ENCODE measurements at regions not wholly inside any gene's neighbourhood (a gene's known extent, or its start where the extent isn't known, plus 50 kb on each side); places are given as distances from the start of the nearest gene placed in this dataset.
A peak's percentile ranks its signal among the peaks of the same experiment; 100 is the strongest.

DNA sequence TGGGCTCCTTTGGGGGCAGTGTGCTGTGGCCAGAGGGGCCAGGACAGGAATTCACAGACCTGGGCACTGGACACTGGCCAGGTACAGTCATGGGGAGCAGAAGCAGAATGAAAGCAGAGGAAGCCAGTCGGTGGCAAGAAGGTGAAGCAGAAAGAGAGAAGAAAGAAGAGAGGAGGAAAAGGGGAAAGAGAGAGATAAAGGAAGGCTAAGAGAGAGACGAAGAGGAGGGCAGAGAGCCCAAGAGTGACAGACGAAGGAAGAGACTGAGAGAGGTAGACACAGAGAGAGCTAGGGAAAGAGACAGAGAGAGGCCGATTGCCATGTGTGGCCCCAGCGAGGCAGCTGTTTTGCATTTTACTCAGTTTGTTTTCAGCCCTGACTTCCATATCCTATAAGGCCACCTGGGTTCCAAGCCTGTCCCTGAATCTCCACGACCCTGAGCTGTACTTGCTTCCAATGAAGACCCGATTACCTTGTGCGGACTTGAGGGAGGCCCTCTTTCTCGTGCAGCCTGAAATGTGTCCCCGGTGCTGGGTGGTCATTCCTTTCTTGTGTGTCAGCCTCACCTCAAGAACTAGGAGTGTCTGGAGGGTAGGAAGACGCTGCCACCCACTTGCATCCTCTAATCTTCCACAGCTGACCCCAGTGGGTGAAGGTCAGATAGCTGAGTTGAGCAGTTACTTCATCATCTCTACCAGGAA lies 73.9 kb downstream of the LSM3 start:
- DNase-seq (no peak), ATAC-seq (no peak), FAIRE-seq (no peak)
- Histone ChIP-seq H3K9me3 (no peaks in the 10 kb centered on the region), H3K27ac (no peak overlapping the region), H3K27me3 (no peaks in the 10 kb centered on the region), H3K4me3 (no peak overlapping the region), H3K4me1 (no peaks in the 10 kb centered on the region), H3K36me3 (no peaks in the 10 kb centered on the region)
- 67 to 85% methylated on average over 11 of the region's 11 CpGs for WGBS, 2 donors
- intact Hi-C loops (cut with DNase I) = no loop called here
- TF ChIP-seq, protein P1, sequence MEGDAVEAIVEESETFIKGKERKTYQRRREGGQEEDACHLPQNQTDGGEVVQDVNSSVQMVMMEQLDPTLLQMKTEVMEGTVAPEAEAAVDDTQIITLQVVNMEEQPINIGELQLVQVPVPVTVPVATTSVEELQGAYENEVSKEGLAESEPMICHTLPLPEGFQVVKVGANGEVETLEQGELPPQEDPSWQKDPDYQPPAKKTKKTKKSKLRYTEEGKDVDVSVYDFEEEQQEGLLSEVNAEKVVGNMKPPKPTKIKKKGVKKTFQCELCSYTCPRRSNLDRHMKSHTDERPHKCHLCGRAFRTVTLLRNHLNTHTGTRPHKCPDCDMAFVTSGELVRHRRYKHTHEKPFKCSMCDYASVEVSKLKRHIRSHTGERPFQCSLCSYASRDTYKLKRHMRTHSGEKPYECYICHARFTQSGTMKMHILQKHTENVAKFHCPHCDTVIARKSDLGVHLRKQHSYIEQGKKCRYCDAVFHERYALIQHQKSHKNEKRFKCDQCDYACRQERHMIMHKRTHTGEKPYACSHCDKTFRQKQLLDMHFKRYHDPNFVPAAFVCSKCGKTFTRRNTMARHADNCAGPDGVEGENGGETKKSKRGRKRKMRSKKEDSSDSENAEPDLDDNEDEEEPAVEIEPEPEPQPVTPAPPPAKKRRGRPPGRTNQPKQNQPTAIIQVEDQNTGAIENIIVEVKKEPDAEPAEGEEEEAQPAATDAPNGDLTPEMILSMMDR (IDR thresholded peaks at IDR 0.05) = no peak

DNA sequence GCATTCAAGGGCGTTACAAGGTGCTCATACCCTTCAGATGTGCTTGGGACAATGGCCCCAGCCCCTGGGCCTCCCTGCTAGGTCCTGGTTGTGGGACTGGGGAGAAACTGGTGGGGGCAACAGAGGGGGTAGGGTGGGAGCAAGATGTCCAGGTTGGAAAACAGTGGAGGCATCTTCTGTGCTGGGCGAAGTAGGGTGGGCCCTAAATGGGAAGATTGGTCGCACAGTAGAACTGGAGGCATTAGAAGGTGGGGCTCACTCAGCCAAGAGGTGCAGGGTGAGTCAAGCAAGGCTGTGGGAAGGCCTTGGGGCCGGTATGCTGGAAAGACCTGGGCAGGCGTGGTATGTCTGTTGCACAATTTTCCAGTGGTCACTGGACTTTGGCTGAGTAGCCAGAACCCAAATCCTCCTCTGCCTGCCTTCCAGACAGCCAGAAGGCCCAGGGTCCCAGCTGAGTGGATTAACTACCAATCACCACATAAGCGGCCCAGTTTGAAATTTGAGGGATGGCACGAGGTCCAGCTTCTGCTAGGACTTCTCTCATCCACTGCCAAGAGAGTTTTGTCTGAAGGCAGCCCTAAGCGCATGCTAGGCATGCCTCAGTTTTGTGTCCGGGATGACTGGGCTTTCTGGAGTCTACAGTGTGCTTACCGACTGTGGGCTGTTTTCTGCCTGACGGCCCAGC lies 74.5 kb downstream of the LSM3 start:
- WGBS, 2 donors = 69 to 78% methylated on average over 11 of the region's 11 CpGs
- intact Hi-C loops (cut with DNase I) = no loop called here
- no peaks in the 10 kb centered on the region for H3K9me3 ChIP-seq
- H3K4me3 ChIP-seq = no peak overlapping the region
- TF ChIP-seq, protein P1 (IDR thresholded peaks at IDR 0.05) = no peak
- ATAC-seq = peak in 3 of 4 donors; percentile 37 to 61 (median 54)
- no peak overlapping the region for H3K27ac ChIP-seq
- H3K36me3 ChIP-seq = no peaks in the 10 kb centered on the region
- H3K27me3 ChIP-seq = no peaks in the 10 kb centered on the region
- no peak for DNase-seq
- H3K4me1 ChIP-seq = no peaks in the 10 kb centered on the region
- FAIRE-seq = no peak

DNA sequence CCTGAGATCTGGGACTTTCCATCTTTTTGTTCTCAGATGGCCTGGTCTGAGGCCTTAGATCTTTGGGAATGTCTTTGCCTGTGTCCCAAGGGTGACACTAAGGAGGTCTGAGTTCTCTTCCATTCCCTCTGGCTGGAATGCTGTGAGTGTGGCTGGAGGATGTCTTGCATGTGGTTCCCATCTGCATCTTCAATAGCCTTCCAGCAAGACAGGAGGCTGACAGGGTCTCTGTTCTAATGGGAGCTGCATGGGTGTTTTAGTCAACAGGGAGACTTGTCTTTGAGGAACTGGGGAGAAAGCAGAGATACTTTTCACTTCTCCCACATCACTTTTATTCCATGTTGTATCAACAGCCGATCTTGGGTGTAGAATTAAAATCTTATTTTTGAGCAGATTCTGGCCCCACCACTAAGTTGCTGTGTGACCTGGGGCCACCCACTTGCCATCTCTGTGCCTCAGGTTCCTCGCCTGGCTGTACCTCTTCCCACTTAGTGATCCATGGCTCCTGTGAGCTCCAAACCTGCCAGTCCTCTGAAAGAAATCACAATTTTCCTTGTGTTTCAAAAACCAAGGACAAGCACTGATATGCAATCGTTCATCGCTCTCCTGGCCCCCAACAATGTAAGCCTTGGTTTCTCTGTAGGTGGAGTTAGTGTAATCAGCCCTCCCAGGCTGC lies 75.2 kb downstream of the LSM3 start:
- no peak for FAIRE-seq
- intact Hi-C loops (cut with DNase I) = no loop called here
- no peaks in the 10 kb centered on the region for H3K27me3 ChIP-seq
- no peak overlapping the region for H3K27ac ChIP-seq
- H3K36me3 ChIP-seq = no peaks in the 10 kb centered on the region
- ATAC-seq = no peak
- no peak for DNase-seq
- WGBS, 2 donors = 65 to 68% methylated on average over 4 of the region's 4 CpGs
- H3K9me3 ChIP-seq = no peaks in the 10 kb centered on the region
- H3K4me3 ChIP-seq = no peak overlapping the region
- H3K4me1 ChIP-seq = no peaks in the 10 kb centered on the region
- TF ChIP-seq, protein P1 (IDR thresholded peaks at IDR 0.05) = no peak

DNA sequence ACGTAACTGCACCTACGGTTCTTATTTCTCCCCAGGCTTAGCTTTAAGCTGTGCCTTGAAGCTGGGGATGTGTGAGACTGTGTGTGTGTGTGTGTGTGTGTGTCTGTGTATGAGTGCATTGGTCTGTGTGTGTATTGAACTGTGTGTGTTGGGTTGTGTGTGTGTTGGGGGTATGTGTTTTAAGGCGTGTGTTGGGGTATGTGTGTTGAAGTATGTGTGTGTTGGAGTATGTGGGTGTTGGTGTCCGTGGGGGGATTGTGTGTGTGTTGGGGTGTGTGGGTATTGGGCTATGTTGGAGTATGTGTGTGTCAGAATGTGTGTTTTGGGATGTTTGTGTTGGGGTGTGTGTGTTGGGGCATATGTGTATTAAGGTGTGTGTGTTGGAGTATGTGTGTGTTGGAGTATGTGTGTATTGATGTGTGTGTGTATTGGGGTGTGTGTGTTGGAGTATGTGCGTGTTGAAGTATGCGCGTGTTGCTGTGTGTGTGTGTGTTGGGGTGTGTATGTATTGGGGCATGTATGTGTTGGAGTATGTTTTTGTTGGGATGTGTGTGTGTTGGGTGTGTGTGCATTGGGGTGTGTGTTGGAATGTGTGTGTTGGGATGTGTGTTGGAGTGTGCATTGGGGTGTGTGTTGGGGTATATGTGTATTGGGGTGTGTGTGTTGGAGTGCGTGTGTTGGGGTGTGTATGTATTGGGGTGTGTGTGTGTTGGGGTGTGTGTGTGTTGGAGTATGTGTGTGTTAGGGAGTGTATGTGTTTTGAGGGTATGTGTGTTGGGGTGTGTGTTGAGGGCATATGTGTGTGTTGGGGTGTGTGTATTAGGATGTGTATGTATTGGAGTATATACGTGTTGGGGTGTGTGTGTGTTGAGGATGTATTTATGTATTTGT lies 76.4 kb downstream of the LSM3 start:
- Histone ChIP-seq H3K4me3 (no peak overlapping the region), H3K27ac (no peak overlapping the region), H3K36me3 (no peaks in the 10 kb centered on the region), H3K27me3 (no peaks in the 10 kb centered on the region), H3K9me3 (no peaks in the 10 kb centered on the region), H3K4me1 (no peaks in the 10 kb centered on the region)
- intact Hi-C loops (cut with DNase I) = no loop called here
- WGBS, 2 donors = 82 to 85% methylated on average over 9 of the region's 9 CpGs
- TF ChIP-seq, protein P1 (IDR thresholded peaks at IDR 0.05) = no peak
- no peak for DNase-seq
- ATAC-seq = no peak
- FAIRE-seq = no peak

All from pancreas (tissue), 10 donors.